Kidney (tissue), 13 donors: ENCODE measurements at regions not wholly inside any gene's neighbourhood (a gene's known extent, or its start where the extent isn't known, plus 50 kb on each side); places are given as distances from the start of the nearest gene placed in this dataset.

ENCODE experiments used
- DNase-seq, 5 donors: peaks; one replicate each; pipeline ENCODE4 v3.0.0-alpha.2; 2013 to 2020
- FAIRE-seq: peaks from 2 replicates; lab custom pipeline; 2012; peaks lifted over from hg19 to GRCh38; lab: Jason Lieb, UNC
- H3K27ac ChIP-seq, 2 donors: one replicate each; pipeline ENCODE4 v1.7.0; 2013; ENCODE audit warnings: low read depth in 2 of 2, low read length in 2 of 2, inconsistent platforms in 1 of 2
- H3K27me3 ChIP-seq: one replicate; pipeline ENCODE4 v1.7.1; 2013; ENCODE audit warnings: low read length, inconsistent platforms; ENCODE audit not compliant: control insufficient read depth, insufficient read depth
- H3K36me3 ChIP-seq, 3 donors: one replicate each; pipeline versions ENCODE4 v1.7.0 to v1.7.1; 2013; ENCODE audit warnings: low read length in 3 of 3, control low read depth in 1 of 3, inconsistent platforms in 1 of 3; ENCODE audit not compliant: insufficient read depth in 3 of 3, control insufficient read depth in 2 of 3
- H3K4me1 ChIP-seq, 3 donors: one replicate each; pipeline versions ENCODE4 v1.7.0 to v1.7.1; 2013; ENCODE audit warnings: low read length in 3 of 3, inconsistent platforms in 1 of 3, low read depth in 1 of 3; ENCODE audit not compliant: control insufficient read depth in 2 of 3, insufficient read depth in 2 of 3
- H3K4me3 ChIP-seq, 3 donors: one replicate each; pipeline versions ENCODE4 v1.7.0 to v1.8.1; 2013; ENCODE audit warnings: low read length in 3 of 3, control low read depth in 1 of 3, inconsistent platforms in 1 of 3
- H3K9ac ChIP-seq, 3 donors: one replicate each; pipeline versions ENCODE4 v1.7.0 to v1.7.1; 2013; ENCODE audit warnings: low read length in 3 of 3, control low read depth in 1 of 3, inconsistent platforms in 1 of 3
- H3K9me3 ChIP-seq, 3 donors: one replicate each; pipeline versions ENCODE4 v1.7.0 to v1.7.1; 2013; ENCODE audit warnings: low read length in 3 of 3, control low read depth in 1 of 3, inconsistent platforms in 1 of 3; ENCODE audit not compliant: control insufficient read depth in 2 of 3, insufficient read depth in 1 of 3
- intact Hi-C: fragments of 100-400 bp; cut with DNase I; formaldehyde crosslinking; loops from one replicate; pipeline ENCODE4 v1.11.1; 2022
- TF ChIP-seq, protein P1 (sequence below): IDR thresholded peaks from 3 replicates; pipeline ENCODE4 v1.5.1; 2012; ENCODE audit warnings: mild to moderate bottlenecking, moderate library complexity, borderline replicate concordance; ENCODE audit not compliant: insufficient read depth; ENCODE audit errors: extremely low read depth
- donor health status: control.
- donor health status: control.
- donor health status: control.
- donor health status: control.
- donor health status: control.
- donor health status: DM: yes; HTN: yes; CAD: no.
- donor health status: Normal renal cell carcinoma (clear cell type).

DNA sequence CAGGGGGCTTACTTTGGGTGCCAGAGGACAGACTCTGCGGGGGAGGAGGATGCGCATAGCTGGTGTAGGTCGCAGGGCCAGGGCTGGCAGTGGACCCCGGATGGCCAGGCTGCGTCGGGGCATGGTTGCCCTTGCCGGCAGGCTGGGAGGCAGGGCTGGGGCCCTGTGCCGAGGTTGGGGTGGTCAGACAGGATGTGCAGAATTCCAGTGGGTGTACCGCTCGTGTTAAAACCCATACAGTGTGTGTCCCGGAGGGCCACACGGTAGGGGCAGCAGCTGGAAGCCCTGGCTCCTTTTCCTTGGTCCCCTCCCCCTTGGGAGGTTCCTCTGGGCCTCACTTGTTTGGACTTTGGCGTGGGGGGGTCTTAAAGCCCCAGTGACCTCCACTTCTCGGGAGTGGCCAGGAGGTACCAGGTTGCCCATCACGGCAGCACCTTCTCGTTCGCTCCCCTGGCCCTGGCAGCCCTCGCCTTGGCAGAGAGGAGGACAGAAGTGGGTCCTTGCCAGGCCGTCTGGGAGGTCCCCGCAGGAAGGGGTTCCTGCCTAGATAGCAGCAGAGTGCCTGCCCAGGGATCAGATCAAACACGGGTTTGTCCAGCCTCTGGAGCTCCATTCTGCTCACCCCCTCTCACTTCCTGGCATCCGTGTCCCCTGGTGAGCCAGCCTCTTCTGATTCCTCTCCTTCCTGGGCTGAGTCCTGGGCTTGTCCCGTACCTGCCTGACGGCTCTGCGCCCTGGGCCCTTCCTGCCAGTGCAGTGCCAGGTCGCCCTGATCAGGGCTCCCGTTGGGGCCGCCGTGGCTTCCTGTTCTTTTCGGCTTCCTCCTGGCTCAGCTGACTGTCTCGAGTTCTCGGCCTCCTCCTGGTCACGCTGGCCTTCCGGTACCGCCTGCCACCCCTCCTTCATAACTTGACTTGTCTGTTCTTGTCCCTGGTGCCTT lies 56.7 kb upstream of the HGFAC start:
- Histone ChIP-seq H3K9ac (peak overlapping the region in 1 of 3 donors; percentile 56), H3K4me3 (peak overlapping the region in 2 of 3 donors; percentile 77 to 78), H3K27me3 (no peaks in the 10 kb centered on the region), H3K9me3 (no peaks in the 10 kb centered on the region), H3K36me3 (no peaks in the 10 kb centered on the region), H3K4me1 (peaks cover 4 to 25% (median 9%) of the 10 kb centered on the region in 3 donors), H3K27ac (peak overlapping the region; percentile 84 to 91)
- DNase-seq = peak in 3 of 5 donors; percentile 39 to 87 (median 53)
- TF ChIP-seq, protein P1, sequence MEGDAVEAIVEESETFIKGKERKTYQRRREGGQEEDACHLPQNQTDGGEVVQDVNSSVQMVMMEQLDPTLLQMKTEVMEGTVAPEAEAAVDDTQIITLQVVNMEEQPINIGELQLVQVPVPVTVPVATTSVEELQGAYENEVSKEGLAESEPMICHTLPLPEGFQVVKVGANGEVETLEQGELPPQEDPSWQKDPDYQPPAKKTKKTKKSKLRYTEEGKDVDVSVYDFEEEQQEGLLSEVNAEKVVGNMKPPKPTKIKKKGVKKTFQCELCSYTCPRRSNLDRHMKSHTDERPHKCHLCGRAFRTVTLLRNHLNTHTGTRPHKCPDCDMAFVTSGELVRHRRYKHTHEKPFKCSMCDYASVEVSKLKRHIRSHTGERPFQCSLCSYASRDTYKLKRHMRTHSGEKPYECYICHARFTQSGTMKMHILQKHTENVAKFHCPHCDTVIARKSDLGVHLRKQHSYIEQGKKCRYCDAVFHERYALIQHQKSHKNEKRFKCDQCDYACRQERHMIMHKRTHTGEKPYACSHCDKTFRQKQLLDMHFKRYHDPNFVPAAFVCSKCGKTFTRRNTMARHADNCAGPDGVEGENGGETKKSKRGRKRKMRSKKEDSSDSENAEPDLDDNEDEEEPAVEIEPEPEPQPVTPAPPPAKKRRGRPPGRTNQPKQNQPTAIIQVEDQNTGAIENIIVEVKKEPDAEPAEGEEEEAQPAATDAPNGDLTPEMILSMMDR = no peak
- intact Hi-C loops = no loop called here
- no peak for FAIRE-seq

DNA sequence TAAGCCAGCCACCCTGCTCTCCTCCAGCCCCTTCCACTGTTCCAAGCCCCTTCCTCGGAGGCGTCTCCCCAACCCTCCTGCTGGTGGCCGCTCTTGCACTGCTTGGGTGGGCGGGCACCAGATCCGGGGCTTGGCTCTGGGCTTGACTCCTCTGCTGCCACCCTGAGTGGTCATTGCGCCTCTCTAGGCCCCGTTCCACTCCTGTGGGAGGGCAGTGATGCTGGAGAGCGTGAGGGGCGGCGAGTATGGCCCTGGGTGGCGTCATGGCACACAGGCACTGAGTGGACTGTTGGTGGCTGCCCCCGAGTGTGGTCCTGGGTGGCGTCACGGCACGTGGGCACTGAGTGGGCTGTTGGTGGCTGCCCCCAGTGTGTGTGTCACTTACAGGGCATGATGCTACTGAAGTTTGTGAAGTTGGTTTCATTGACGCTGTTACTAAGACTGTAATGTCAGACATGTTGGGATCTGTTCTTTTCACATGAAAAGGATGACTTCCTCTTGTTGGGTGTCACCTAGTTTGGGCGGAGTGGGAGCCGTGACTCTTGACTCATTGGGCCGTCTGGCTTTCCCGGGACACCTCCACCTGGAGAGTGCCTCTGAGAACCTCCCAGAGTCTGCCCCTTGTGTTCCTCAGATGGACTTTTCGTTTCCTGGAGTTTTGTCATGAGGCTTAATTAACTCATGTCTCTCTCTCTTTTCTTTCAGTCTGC lies 55.9 kb upstream of the HGFAC start:
- FAIRE-seq (no peak), DNase-seq (peak in 2 of 5 donors; percentile 38 to 67)
- H3K36me3 ChIP-seq = no peaks in the 10 kb centered on the region
- intact Hi-C loops = no loop called here
- H3K9me3 ChIP-seq = no peaks in the 10 kb centered on the region
- H3K4me3 ChIP-seq = peak overlapping the region in 2 of 3 donors; percentile 77 to 78
- H3K27ac ChIP-seq = peak overlapping the region; percentile 84 to 91
- H3K27me3 ChIP-seq = no peaks in the 10 kb centered on the region
- TF ChIP-seq, protein P1 = no peak
- H3K4me1 ChIP-seq = peaks cover 4 to 25% (median 9%) of the 10 kb centered on the region in 3 donors
- H3K9ac ChIP-seq = peak overlapping the region in 1 of 3 donors; percentile 56

DNA sequence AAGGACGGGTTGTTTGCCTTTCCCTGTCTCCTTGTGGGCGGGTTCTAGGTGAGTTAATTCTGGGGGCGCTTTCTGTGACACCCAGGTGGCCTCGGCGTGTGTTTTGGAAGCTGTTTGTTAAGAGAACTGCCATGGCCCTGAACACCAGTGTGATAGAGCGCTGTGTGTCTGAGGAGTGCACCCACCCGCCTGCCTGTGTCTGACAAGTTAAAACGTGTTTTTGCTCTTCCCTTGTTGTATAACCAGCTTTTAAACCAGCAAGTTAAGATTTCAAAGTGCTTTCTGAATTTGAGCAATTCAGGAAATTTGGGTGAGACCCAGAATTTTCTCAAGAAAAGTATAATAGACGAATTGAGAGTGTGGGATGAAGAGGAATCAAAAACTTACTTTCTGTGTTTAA lies 55.2 kb upstream of the HGFAC start:
- TF ChIP-seq, protein P1 = no peak
- intact Hi-C loops = no loop called here
- H3K4me1 ChIP-seq = peaks cover 4 to 25% (median 9%) of the 10 kb centered on the region in 3 donors
- H3K27ac ChIP-seq = no peak overlapping the region
- H3K9me3 ChIP-seq = no peaks in the 10 kb centered on the region
- no peaks in the 10 kb centered on the region for H3K27me3 ChIP-seq
- FAIRE-seq (no peak), DNase-seq (peak in 2 of 5 donors; percentile 25 to 54)
- no peak overlapping the region for H3K4me3 ChIP-seq
- H3K9ac ChIP-seq = no peak overlapping the region
- no peaks in the 10 kb centered on the region for H3K36me3 ChIP-seq
